Neural cell (in vitro differentiated cells): ENCODE measurements at regions not wholly inside any gene's neighbourhood (a gene's known extent, or its start where the extent isn't known, plus 50 kb on each side); places are given as distances from the start of the nearest gene placed in this dataset.

ENCODE experiments used
- H2AFZ ChIP-seq: fragments of 200-600, 300-800 bp; sonication (generic), shearing (Covaris generic); 2 replicates; pipeline ENCODE4 v1.6.0; 2014; ENCODE audit warnings: low read depth, mild to moderate bottlenecking, antibody characterized with exemption, low read length, moderate library complexity
- H3F3A ChIP-seq: fragments of 200-600 bp; shearing (Covaris generic); 2 replicates; pipeline ENCODE4 v1.6.1; 2016; ENCODE audit warnings: mild to moderate bottlenecking, moderate library complexity, mixed read lengths, antibody characterized with exemption, low read length; ENCODE audit not compliant: insufficient read depth, poor library complexity, severe bottlenecking
- H3K27ac ChIP-seq: fragments of 200-600, 300-800 bp; sonication (generic), shearing (Covaris generic); 2 replicates; pipeline ENCODE4 v1.5.1; 2014; ENCODE audit warnings: mild to moderate bottlenecking, low read length, moderate library complexity
- H3K27me3 ChIP-seq: fragments of 300-800, 200-600 bp; sonication (generic), shearing (Covaris generic); 2 replicates; pipeline ENCODE4 v1.6.0; 2014; ENCODE audit warnings: mild to moderate bottlenecking, low read depth, low read length, moderate library complexity; ENCODE audit not compliant: insufficient read depth
- H3K36me3 ChIP-seq: fragments of 300-800, 200-600 bp; sonication (generic), shearing (Covaris generic); 2 replicates; pipeline ENCODE4 v1.5.1; 2014; ENCODE audit warnings: mild to moderate bottlenecking, antibody characterized with exemption, low read length, moderate library complexity; ENCODE audit not compliant: insufficient read depth
- H3K4me2 ChIP-seq: fragments of 300-800, 200-600 bp; sonication (generic), shearing (Covaris generic); 2 replicates; pipeline ENCODE4 v1.6.0; 2014; ENCODE audit warnings: mild to moderate bottlenecking, low read length
- H3K4me3 ChIP-seq: fragments of 300-800, 200-600 bp; sonication (generic), shearing (Covaris generic); 2 replicates; pipeline ENCODE4 v1.5.1; 2014; ENCODE audit warnings: mild to moderate bottlenecking, low read length, moderate library complexity
- H3K79me2 ChIP-seq: fragments of 200-600 bp; shearing (Covaris generic); replicated peaks from 2 replicates; pipeline ENCODE4 v1.6.0; 2014; ENCODE audit warnings: mild to moderate bottlenecking, low read length, moderate library complexity; ENCODE audit not compliant: insufficient read depth
- H3K9ac ChIP-seq: fragments of 300-800, 200-600 bp; sonication (generic), shearing (Covaris generic); 2 replicates; pipeline ENCODE4 v1.6.1; 2016; ENCODE audit warnings: mild to moderate bottlenecking, low read length, mixed read lengths
- H3K9me2 ChIP-seq: fragments of 200-600 bp; shearing (Covaris generic); 2 replicates; pipeline ENCODE4 v1.6.1; 2016; ENCODE audit warnings: mild to moderate bottlenecking, low read length, mixed read lengths; ENCODE audit not compliant: insufficient read depth
- H3K9me3 ChIP-seq: fragments of 200-600, 300-800 bp; sonication (generic), shearing (Covaris generic); 2 replicates; pipeline ENCODE4 v1.6.1; 2016; ENCODE audit warnings: mild to moderate bottlenecking, mixed run types, low read length, moderate library complexity, mixed read lengths
- H4K20me1 ChIP-seq: fragments of 200-600 bp; shearing (Covaris generic); 2 replicates; pipeline ENCODE4 v1.6.1; 2016; ENCODE audit warnings: mild to moderate bottlenecking, mixed run types; ENCODE audit not compliant: insufficient read depth
- EP300 ChIP-seq: fragments of 450-650 bp; conservative IDR thresholded peaks from 2 replicates; pipeline ENCODE4 v1.6.1; 2014; ENCODE audit warnings: antibody characterized with exemption, mild to moderate bottlenecking, moderate library complexity; ENCODE audit not compliant: poor library complexity, severe bottlenecking
- EZH2 ChIP-seq: fragments of 200-600, 300-800 bp; shearing (Covaris generic), sonication (generic); IDR thresholded peaks from 2 replicates; pipeline ENCODE4 v1.6.1; 2014; ENCODE audit warnings: antibody characterized with exemption, low read length, borderline replicate concordance, mild to moderate bottlenecking; ENCODE audit not compliant: insufficient read depth, poor library complexity, severe bottlenecking
- MXI1 ChIP-seq: fragments of 450-650 bp; conservative IDR thresholded peaks from 2 replicates; pipeline ENCODE4 v1.6.1; 2014; ENCODE audit warnings: antibody characterized with exemption, mild to moderate bottlenecking; ENCODE audit not compliant: poor library complexity, severe bottlenecking
- POLR2AphosphoS5 ChIP-seq: IDR thresholded peaks from 2 replicates; pipeline ENCODE4 v1.6.1; 2012
- RAD21 ChIP-seq: fragments of 450-650 bp; conservative IDR thresholded peaks from 2 replicates; pipeline ENCODE4 v1.6.1; 2014; ENCODE audit warnings: antibody characterized with exemption, mild to moderate bottlenecking, moderate library complexity
- SMC3 ChIP-seq: fragments of 450-650 bp; conservative IDR thresholded peaks from 2 replicates; pipeline ENCODE4 v1.6.1; 2014; ENCODE audit warnings: antibody characterized with exemption, mild to moderate bottlenecking, moderate library complexity; ENCODE audit not compliant: poor library complexity
- TAF1 ChIP-seq: IDR thresholded peaks from 2 replicates; pipeline ENCODE4 v1.6.1; 2012; ENCODE audit warnings: low read depth
- TF ChIP-seq, protein P1 (sequence below): fragments of 450-650 bp; IDR thresholded peaks from 2 replicates; pipeline ENCODE4 v1.5.1; 2014; ENCODE audit warnings: antibody characterized with exemption, mild to moderate bottlenecking, moderate library complexity; ENCODE audit not compliant: poor library complexity, severe bottlenecking
- TF ChIP-seq, protein P2 (sequence below): IDR thresholded peaks from 2 replicates; pipeline ENCODE4 v1.6.1; 2012; ENCODE audit warnings: borderline replicate concordance

DNA sequence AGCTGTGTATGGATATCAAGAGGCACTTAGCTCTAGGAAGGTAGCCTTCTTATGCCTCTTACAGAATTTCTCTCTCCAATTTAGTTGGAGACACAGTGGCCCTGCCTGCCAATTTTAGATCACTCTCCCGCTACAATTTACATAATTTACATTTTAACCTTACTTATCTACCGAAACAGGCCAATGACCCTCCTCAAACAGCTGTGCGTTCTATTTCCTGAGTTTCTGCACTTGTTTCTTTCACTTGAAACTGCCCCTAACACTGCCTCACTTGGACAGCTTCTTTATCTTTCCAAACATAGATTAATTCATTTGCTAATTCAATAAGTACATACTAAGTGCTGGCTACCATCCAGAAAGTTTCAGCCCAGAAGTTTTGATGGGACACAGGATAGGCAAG, 52.9 kb upstream of the HDDC2 start:
- H3K9me3 ChIP-seq = no peaks in the 10 kb centered on the region
- no peak overlapping the region for H3K27ac ChIP-seq
- H4K20me1 ChIP-seq = no peaks in the 10 kb centered on the region
- TF ChIP-seq MXI1 (no peak), POLR2AphosphoS5 (no peak), SMC3 (no peak), TAF1 (no peak), EP300 (no peak), EZH2 (no peak), RAD21 (no peak)
- TF ChIP-seq, protein P1, sequence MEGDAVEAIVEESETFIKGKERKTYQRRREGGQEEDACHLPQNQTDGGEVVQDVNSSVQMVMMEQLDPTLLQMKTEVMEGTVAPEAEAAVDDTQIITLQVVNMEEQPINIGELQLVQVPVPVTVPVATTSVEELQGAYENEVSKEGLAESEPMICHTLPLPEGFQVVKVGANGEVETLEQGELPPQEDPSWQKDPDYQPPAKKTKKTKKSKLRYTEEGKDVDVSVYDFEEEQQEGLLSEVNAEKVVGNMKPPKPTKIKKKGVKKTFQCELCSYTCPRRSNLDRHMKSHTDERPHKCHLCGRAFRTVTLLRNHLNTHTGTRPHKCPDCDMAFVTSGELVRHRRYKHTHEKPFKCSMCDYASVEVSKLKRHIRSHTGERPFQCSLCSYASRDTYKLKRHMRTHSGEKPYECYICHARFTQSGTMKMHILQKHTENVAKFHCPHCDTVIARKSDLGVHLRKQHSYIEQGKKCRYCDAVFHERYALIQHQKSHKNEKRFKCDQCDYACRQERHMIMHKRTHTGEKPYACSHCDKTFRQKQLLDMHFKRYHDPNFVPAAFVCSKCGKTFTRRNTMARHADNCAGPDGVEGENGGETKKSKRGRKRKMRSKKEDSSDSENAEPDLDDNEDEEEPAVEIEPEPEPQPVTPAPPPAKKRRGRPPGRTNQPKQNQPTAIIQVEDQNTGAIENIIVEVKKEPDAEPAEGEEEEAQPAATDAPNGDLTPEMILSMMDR = no peak
- TF ChIP-seq, protein P2, sequence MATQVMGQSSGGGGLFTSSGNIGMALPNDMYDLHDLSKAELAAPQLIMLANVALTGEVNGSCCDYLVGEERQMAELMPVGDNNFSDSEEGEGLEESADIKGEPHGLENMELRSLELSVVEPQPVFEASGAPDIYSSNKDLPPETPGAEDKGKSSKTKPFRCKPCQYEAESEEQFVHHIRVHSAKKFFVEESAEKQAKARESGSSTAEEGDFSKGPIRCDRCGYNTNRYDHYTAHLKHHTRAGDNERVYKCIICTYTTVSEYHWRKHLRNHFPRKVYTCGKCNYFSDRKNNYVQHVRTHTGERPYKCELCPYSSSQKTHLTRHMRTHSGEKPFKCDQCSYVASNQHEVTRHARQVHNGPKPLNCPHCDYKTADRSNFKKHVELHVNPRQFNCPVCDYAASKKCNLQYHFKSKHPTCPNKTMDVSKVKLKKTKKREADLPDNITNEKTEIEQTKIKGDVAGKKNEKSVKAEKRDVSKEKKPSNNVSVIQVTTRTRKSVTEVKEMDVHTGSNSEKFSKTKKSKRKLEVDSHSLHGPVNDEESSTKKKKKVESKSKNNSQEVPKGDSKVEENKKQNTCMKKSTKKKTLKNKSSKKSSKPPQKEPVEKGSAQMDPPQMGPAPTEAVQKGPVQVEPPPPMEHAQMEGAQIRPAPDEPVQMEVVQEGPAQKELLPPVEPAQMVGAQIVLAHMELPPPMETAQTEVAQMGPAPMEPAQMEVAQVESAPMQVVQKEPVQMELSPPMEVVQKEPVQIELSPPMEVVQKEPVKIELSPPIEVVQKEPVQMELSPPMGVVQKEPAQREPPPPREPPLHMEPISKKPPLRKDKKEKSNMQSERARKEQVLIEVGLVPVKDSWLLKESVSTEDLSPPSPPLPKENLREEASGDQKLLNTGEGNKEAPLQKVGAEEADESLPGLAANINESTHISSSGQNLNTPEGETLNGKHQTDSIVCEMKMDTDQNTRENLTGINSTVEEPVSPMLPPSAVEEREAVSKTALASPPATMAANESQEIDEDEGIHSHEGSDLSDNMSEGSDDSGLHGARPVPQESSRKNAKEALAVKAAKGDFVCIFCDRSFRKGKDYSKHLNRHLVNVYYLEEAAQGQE = no peak
- H3K79me2 ChIP-seq = no peaks in the 10 kb centered on the region
- H3K36me3 ChIP-seq = no peaks in the 10 kb centered on the region
- no peak overlapping the region for H2AFZ ChIP-seq
- no peak overlapping the region for H3K9ac ChIP-seq
- no peaks in the 10 kb centered on the region for H3K27me3 ChIP-seq
- H3K4me2 ChIP-seq = no peak overlapping the region
- no peaks in the 10 kb centered on the region for H3K9me2 ChIP-seq
- H3K4me3 ChIP-seq = no peak overlapping the region
- no peaks in the 10 kb centered on the region for H3F3A ChIP-seq

DNA sequence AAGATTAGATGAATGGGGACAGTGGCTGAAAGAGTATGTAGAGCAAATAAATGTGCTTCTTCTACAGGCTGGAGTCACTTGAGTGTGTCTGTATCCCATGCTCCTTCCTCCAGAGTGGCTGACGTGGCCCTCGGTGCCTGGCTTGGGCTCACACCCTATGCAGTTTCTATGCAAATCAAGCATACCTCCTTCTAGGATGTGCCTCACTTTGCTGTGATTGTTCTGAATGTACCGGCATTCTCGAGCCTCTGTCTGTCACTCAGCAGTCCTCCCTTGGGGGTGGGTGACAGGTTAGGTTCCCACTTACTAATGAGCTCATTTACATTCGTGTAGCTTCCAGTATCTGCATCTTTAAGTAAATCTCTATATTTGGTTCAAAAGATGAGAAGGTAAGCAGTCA, 55.1 kb upstream of the HDDC2 start:
- TF ChIP-seq TAF1 (no peak), POLR2AphosphoS5 (peak; percentile 29), EP300 (peak; percentile 41)
- Histone ChIP-seq H3K9ac (peak overlapping the region; percentile 18), H3K27me3 (no peaks in the 10 kb centered on the region), H3K4me2 (peak overlapping the region; percentile 2), H3K4me3 (peak overlapping the region; percentile 33), H3K9me3 (no peaks in the 10 kb centered on the region), H3K9me2 (no peaks in the 10 kb centered on the region), H4K20me1 (no peaks in the 10 kb centered on the region), H3K36me3 (no peaks in the 10 kb centered on the region), H3F3A (no peaks in the 10 kb centered on the region), H3K79me2 (no peaks in the 10 kb centered on the region), H3K27ac (peak overlapping the region; percentile 73), H2AFZ (no peak overlapping the region)
